WTC11 (cell line): ENCODE measurements at regions not wholly inside any gene's neighbourhood (a gene's known extent, or its start where the extent isn't known, plus 50 kb on each side); places are given as distances from the start of the nearest gene placed in this dataset.
A peak's percentile ranks its signal among the peaks of the same experiment; 100 is the strongest.

Experiments used
- ATAC-seq: fragments of 200-7000 bp; cut with Tn5 transposase; 2 replicates; pipeline ENCODE4 v1.10.0; 2021; ENCODE audit warnings: mild to moderate bottlenecking, moderate library complexity
- CTCF ChIA-PET: fragments of 300-600 bp; sonication (Branson Sonifier 250); formaldehyde crosslinking; loops from one replicate; lab custom pipeline; 2021; ENCODE audit warnings: antibody characterized with exemption; lab: Charles Lee
- POLR2A ChIA-PET: fragments of 350-600 bp; sonication (Branson Sonifier 250); formaldehyde crosslinking; loops from one replicate; lab custom pipeline; 2021; ENCODE audit warnings: antibody characterized with exemption; lab: Charles Lee
- DNase-seq: peaks from one replicate; pipeline ENCODE4 v3.0.0; 2021; ENCODE audit warnings: low spot score
- H3K27ac Mint-ChIP-seq: 2 replicates; pipeline ENCODE4 v1.8.0; 2021; ENCODE audit warnings: mixed read lengths
- H3K27me3 Mint-ChIP-seq: 2 replicates; pipeline ENCODE4 v1.8.0; 2021; ENCODE audit warnings: low read depth, mild to moderate bottlenecking, moderate library complexity, mixed read lengths
- H3K36me3 Mint-ChIP-seq: 2 replicates; pipeline ENCODE4 v1.8.0; 2021; ENCODE audit warnings: mixed read lengths
- H3K4me1 Mint-ChIP-seq: 2 replicates; pipeline ENCODE4 v1.8.0; 2022; ENCODE audit warnings: mixed read lengths
- H3K4me3 Mint-ChIP-seq: 2 replicates; pipeline ENCODE4 v1.8.0; 2021; ENCODE audit warnings: mild to moderate bottlenecking, moderate library complexity, mixed read lengths
- H3K9me3 Mint-ChIP-seq: 2 replicates; pipeline ENCODE4 v1.8.0; 2021; ENCODE audit warnings: mixed read lengths
- CREB1 ChIP-seq: sonication (generic); formaldehyde crosslinking; IDR thresholded peaks from 2 replicates; pipeline ENCODE4 v1.8.0; 2023; ENCODE audit warnings: mild to moderate bottlenecking, missing genetic modification reagents
- ELF4 ChIP-seq: sonication (generic); formaldehyde crosslinking; IDR thresholded peaks from 2 replicates; pipeline ENCODE4 v1.8.1; 2022; ENCODE audit warnings: low read depth, mild to moderate bottlenecking, moderate library complexity, missing genetic modification reagents
- IRF2 ChIP-seq: sonication (generic); formaldehyde crosslinking; IDR thresholded peaks from 2 replicates; pipeline ENCODE4 v1.8.0; 2022; ENCODE audit warnings: low read depth, missing genetic modification reagents, borderline replicate concordance
- MXD4 ChIP-seq: fragments of 250-450 bp; sonication (Bioruptor Pico); IDR thresholded peaks from 2 replicates; pipeline ENCODE4 v1.8.0; 2021; ENCODE audit warnings: mild to moderate bottlenecking, moderate library complexity, borderline replicate concordance
- NR1H2 ChIP-seq: sonication (generic); formaldehyde crosslinking; IDR thresholded peaks from 2 replicates; pipeline ENCODE4 v1.9.0; 2021; ENCODE audit warnings: mild to moderate bottlenecking, moderate library complexity, missing genetic modification reagents
- PRRX2 ChIP-seq: fragments of 250-450 bp; sonication (Bioruptor Pico); IDR thresholded peaks from 2 replicates; pipeline ENCODE4 v1.8.0; 2021; ENCODE audit warnings: mild to moderate bottlenecking
- RELA ChIP-seq: sonication (generic); formaldehyde crosslinking; IDR thresholded peaks from 2 replicates; pipeline ENCODE4 v1.8.1; 2022; ENCODE audit warnings: missing genetic modification reagents, mild to moderate bottlenecking, borderline replicate concordance
- SMAD3 ChIP-seq: sonication (generic); formaldehyde crosslinking; IDR thresholded peaks from 2 replicates; pipeline ENCODE4 v1.8.0; 2022; ENCODE audit warnings: missing genetic modification reagents, mild to moderate bottlenecking, borderline replicate concordance
- TEAD1 ChIP-seq: sonication (generic); formaldehyde crosslinking; IDR thresholded peaks from 2 replicates; pipeline ENCODE4 v1.8.0; 2022; ENCODE audit warnings: mild to moderate bottlenecking, missing genetic modification reagents
- ZNF121 ChIP-seq: sonication (generic); formaldehyde crosslinking; IDR thresholded peaks from 2 replicates; pipeline ENCODE4 v1.8.0; 2023; ENCODE audit warnings: missing genetic modification reagents
- TF ChIP-seq, protein P1 (sequence below): sonication (generic); formaldehyde crosslinking; IDR thresholded peaks from 2 replicates; pipeline ENCODE4 v1.8.0; 2022; ENCODE audit warnings: mild to moderate bottlenecking, missing genetic modification reagents
- TF ChIP-seq, protein P2 (sequence below): sonication (generic); formaldehyde crosslinking; IDR thresholded peaks from 2 replicates; pipeline ENCODE4 v1.8.1; 2022; ENCODE audit warnings: missing genetic modification reagents, borderline replicate concordance
- TF ChIP-seq, protein P3 (sequence below): sonication (generic); formaldehyde crosslinking; IDR thresholded peaks from 2 replicates; pipeline ENCODE4 v1.8.0; 2022; ENCODE audit warnings: mild to moderate bottlenecking, missing genetic modification reagents
- TF ChIP-seq, protein P4 (sequence below): sonication (generic); formaldehyde crosslinking; IDR thresholded peaks from 2 replicates; pipeline ENCODE4 v1.8.0; 2023; ENCODE audit warnings: missing genetic modification reagents
- TF ChIP-seq, protein P5 (sequence below): sonication (generic); formaldehyde crosslinking; IDR thresholded peaks from 2 replicates; pipeline ENCODE4 v1.8.1; 2023; ENCODE audit warnings: mild to moderate bottlenecking, missing genetic modification reagents
- TF ChIP-seq, protein P6 (sequence below): fragments of 250-450 bp; sonication (Bioruptor Pico); IDR thresholded peaks from 2 replicates; pipeline ENCODE4 v1.9.0; 2021; ENCODE audit warnings: mild to moderate bottlenecking

DNA sequence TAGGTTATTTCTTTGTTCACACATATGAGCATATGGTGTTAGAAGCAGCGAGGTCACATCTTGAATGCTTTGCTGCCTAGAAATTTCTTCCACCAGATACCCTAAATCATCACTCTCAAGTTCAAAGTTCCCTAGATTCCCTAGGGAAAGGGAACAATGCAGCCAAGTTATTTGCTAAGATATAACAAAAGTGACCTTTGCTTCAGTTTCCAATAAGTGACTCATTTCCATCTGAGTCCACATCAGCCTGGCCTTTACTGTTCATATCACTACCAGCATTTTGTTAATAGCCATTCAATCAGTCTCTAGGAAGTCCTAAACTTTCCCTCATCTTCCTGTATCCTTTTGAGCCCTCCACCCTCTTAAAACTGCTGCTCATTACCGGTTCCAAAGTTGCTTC is 1502.5 kb downstream of the KCNT2 start:
- POLR2A ChIA-PET, result no interaction called here
- Mint-ChIP-seq H3K27me3 (no peaks in the 10 kb centered on the region; the same call in 1 of the 2 replicates), H3K36me3 (peaks cover 31% of the 10 kb centered on the region), H3K9me3 (peaks cover 45% of the 10 kb centered on the region), H3K4me3 (no peak overlapping the region), H3K4me1 (no peaks in the 10 kb centered on the region), H3K27ac (no peak overlapping the region)
- CTCF ChIA-PET, result no interaction called here
- DNase-seq (no peak), ATAC-seq (no peak)
- TF ChIP-seq IRF2 (CRISPR knock-in tag) (no peak), PRRX2 (no peak), TEAD1 (CRISPR knock-in tag) (no peak)

DNA sequence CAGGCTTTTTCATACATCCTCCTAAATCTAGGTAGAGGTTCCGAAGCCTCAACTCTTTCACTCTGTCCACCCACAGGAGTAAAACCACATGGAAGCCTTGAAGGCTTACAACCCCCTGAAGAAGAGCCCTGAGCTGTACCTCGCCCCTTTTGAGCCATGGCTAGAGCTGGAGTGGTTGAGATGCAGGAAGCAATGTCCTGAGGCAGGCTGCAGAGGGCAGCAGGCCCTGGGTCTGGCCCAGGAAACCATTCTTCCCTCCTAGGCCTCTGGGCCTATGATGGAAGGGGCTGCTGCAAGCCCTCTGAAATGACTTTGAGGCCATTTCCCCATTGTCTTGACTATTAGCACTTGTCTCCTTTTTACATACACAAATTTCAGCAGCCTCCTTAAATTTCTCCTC is 1503.0 kb downstream of the KCNT2 start:
- Mint-ChIP-seq H3K36me3 (peaks cover 31% of the 10 kb centered on the region), H3K4me3 (no peak overlapping the region), H3K27ac (no peak overlapping the region), H3K27me3 (no peaks in the 10 kb centered on the region; the same call in 1 of the 2 replicates), H3K9me3 (peaks cover 41% of the 10 kb centered on the region), H3K4me1 (no peaks in the 10 kb centered on the region)
- ATAC-seq (peak; percentile 66), DNase-seq (peak; percentile 11)
- POLR2A ChIA-PET, result no interaction called here
- TF ChIP-seq RELA (CRISPR knock-in tag) (no peak), ZNF121 (CRISPR knock-in tag) (no peak), NR1H2 (CRISPR knock-in tag) (no peak), MXD4 (CRISPR knock-in tag) (no peak), SMAD3 (CRISPR knock-in tag) (no peak), CREB1 (CRISPR knock-in tag) (no peak), ELF4 (CRISPR knock-in tag) (no peak)
- TF ChIP-seq, protein P1, sequence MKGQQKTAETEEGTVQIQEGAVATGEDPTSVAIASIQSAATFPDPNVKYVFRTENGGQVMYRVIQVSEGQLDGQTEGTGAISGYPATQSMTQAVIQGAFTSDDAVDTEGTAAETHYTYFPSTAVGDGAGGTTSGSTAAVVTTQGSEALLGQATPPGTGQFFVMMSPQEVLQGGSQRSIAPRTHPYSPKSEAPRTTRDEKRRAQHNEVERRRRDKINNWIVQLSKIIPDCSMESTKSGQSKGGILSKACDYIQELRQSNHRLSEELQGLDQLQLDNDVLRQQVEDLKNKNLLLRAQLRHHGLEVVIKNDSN (CRISPR knock-in tag), result no peak
- TF ChIP-seq, protein P2, sequence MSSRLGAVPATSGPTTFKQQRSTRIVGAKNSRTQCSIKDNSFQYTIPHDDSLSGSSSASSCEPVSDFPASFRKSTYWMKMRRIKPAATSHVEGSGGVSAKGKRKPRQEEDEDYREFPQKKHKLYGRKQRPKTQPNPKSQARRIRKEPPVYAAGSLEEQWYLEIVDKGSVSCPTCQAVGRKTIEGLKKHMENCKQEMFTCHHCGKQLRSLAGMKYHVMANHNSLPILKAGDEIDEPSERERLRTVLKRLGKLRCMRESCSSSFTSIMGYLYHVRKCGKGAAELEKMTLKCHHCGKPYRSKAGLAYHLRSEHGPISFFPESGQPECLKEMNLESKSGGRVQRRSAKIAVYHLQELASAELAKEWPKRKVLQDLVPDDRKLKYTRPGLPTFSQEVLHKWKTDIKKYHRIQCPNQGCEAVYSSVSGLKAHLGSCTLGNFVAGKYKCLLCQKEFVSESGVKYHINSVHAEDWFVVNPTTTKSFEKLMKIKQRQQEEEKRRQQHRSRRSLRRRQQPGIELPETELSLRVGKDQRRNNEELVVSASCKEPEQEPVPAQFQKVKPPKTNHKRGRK (CRISPR knock-in tag), result no peak
- TF ChIP-seq, protein P3, sequence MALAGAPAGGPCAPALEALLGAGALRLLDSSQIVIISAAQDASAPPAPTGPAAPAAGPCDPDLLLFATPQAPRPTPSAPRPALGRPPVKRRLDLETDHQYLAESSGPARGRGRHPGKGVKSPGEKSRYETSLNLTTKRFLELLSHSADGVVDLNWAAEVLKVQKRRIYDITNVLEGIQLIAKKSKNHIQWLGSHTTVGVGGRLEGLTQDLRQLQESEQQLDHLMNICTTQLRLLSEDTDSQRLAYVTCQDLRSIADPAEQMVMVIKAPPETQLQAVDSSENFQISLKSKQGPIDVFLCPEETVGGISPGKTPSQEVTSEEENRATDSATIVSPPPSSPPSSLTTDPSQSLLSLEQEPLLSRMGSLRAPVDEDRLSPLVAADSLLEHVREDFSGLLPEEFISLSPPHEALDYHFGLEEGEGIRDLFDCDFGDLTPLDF, result no peak
- TF ChIP-seq, protein P4, sequence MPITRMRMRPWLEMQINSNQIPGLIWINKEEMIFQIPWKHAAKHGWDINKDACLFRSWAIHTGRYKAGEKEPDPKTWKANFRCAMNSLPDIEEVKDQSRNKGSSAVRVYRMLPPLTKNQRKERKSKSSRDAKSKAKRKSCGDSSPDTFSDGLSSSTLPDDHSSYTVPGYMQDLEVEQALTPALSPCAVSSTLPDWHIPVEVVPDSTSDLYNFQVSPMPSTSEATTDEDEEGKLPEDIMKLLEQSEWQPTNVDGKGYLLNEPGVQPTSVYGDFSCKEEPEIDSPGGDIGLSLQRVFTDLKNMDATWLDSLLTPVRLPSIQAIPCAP, result no peak
- TF ChIP-seq, protein P5, sequence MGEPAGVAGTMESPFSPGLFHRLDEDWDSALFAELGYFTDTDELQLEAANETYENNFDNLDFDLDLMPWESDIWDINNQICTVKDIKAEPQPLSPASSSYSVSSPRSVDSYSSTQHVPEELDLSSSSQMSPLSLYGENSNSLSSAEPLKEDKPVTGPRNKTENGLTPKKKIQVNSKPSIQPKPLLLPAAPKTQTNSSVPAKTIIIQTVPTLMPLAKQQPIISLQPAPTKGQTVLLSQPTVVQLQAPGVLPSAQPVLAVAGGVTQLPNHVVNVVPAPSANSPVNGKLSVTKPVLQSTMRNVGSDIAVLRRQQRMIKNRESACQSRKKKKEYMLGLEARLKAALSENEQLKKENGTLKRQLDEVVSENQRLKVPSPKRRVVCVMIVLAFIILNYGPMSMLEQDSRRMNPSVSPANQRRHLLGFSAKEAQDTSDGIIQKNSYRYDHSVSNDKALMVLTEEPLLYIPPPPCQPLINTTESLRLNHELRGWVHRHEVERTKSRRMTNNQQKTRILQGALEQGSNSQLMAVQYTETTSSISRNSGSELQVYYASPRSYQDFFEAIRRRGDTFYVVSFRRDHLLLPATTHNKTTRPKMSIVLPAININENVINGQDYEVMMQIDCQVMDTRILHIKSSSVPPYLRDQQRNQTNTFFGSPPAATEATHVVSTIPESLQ (CRISPR knock-in tag), result no peak
- TF ChIP-seq, protein P6, sequence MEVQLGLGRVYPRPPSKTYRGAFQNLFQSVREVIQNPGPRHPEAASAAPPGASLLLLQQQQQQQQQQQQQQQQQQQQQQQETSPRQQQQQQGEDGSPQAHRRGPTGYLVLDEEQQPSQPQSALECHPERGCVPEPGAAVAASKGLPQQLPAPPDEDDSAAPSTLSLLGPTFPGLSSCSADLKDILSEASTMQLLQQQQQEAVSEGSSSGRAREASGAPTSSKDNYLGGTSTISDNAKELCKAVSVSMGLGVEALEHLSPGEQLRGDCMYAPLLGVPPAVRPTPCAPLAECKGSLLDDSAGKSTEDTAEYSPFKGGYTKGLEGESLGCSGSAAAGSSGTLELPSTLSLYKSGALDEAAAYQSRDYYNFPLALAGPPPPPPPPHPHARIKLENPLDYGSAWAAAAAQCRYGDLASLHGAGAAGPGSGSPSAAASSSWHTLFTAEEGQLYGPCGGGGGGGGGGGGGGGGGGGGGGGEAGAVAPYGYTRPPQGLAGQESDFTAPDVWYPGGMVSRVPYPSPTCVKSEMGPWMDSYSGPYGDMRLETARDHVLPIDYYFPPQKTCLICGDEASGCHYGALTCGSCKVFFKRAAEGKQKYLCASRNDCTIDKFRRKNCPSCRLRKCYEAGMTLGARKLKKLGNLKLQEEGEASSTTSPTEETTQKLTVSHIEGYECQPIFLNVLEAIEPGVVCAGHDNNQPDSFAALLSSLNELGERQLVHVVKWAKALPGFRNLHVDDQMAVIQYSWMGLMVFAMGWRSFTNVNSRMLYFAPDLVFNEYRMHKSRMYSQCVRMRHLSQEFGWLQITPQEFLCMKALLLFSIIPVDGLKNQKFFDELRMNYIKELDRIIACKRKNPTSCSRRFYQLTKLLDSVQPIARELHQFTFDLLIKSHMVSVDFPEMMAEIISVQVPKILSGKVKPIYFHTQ (CRISPR knock-in tag), result no peak
- CTCF ChIA-PET, result no interaction called here
